ENCODE measurements at regions not wholly inside any gene's neighbourhood (a gene's known extent, or its start where the extent isn't known, plus 50 kb on each side); places are given as distances from the start of the nearest gene placed in this dataset.
"Not testable (repeated sequence)": the region's sequence is repeated elsewhere in the genome, so short reads cannot be mapped to it uniquely, and the experiment has no call there.

- no peak for TF ChIP-seq CTCF (conservative IDR thresholded peaks at IDR 0.05)
- H3K27me3 Mint-ChIP-seq (ENCODE audit: low read depth), result peaks cover 4% of the 10 kb centered on the region
- H3K27ac Mint-ChIP-seq (ENCODE audit: unreplicated experiment), result no peak overlapping the region
- H3K4me1 Mint-ChIP-seq, result no peaks in the 10 kb centered on the region
- H3K4me3 Mint-ChIP-seq, result no peak overlapping the region
- no peak for DNase-seq (ENCODE audit: low read depth, low spot score)
- no peaks in the 10 kb centered on the region for H3K9me3 Mint-ChIP-seq
- H3K36me3 Mint-ChIP-seq (ENCODE audit: low read depth), result no peaks in the 10 kb centered on the region
Observed at GRCh38 chr3:139132976-139133375, 88.3 kb upstream of the PRR23C start.

- DNase-seq (ENCODE audit: low read depth, low spot score), result no peak
- no peak overlapping the region for H3K4me3 Mint-ChIP-seq
- no peak for TF ChIP-seq CTCF (conservative IDR thresholded peaks at IDR 0.05)
- H3K27ac Mint-ChIP-seq (ENCODE audit: unreplicated experiment), result no peak overlapping the region
- H3K9me3 Mint-ChIP-seq, result no peaks in the 10 kb centered on the region
- H3K4me1 Mint-ChIP-seq, result no peaks in the 10 kb centered on the region
- peaks cover 4% of the 10 kb centered on the region for H3K27me3 Mint-ChIP-seq (ENCODE audit: low read depth)
- no peaks in the 10 kb centered on the region for H3K36me3 Mint-ChIP-seq (ENCODE audit: low read depth)
Observed at GRCh38 chr3:139134678-139135372, 90.1 kb upstream of the PRR23C start.

- H3K9me3 Mint-ChIP-seq, result no peaks in the 10 kb centered on the region
- H3K27ac Mint-ChIP-seq (ENCODE audit: unreplicated experiment), result no peak overlapping the region
- H3K27me3 Mint-ChIP-seq (ENCODE audit: low read depth), result peaks cover 2% of the 10 kb centered on the region
- DNase-seq (ENCODE audit: low read depth, low spot score), result no peak
- H3K4me1 Mint-ChIP-seq, result no peaks in the 10 kb centered on the region
- H3K4me3 Mint-ChIP-seq, result no peak overlapping the region
- no peak for TF ChIP-seq CTCF (conservative IDR thresholded peaks at IDR 0.05)
- no peaks in the 10 kb centered on the region for H3K36me3 Mint-ChIP-seq (ENCODE audit: low read depth)
Observed at GRCh38 chr3:139135657-139136056, 91.0 kb upstream of the PRR23C start.

- Mint-ChIP-seq H3K27ac (ENCODE audit: unreplicated experiment) (no peak overlapping the region), H3K36me3 (ENCODE audit: low read depth) (no peaks in the 10 kb centered on the region), H3K4me3 (no peak overlapping the region), H3K4me1 (no peaks in the 10 kb centered on the region), H3K27me3 (ENCODE audit: low read depth) (peaks cover 6% of the 10 kb centered on the region), H3K9me3 (no peaks in the 10 kb centered on the region)
- no peak for DNase-seq (ENCODE audit: low read depth, low spot score)
- no peak for TF ChIP-seq CTCF (conservative IDR thresholded peaks at IDR 0.05)
Observed at GRCh38 chr3:139136469-139137202, 91.9 kb upstream of the PRR23C start.

- Mint-ChIP-seq H3K4me3 (no peak overlapping the region), H3K9me3 (no peaks in the 10 kb centered on the region), H3K36me3 (ENCODE audit: low read depth) (no peaks in the 10 kb centered on the region), H3K27me3 (ENCODE audit: low read depth) (peaks cover 7% of the 10 kb centered on the region), H3K27ac (ENCODE audit: unreplicated experiment) (no peak overlapping the region), H3K4me1 (no peaks in the 10 kb centered on the region)
- no peak for DNase-seq (ENCODE audit: low read depth, low spot score)
- TF ChIP-seq CTCF (conservative IDR thresholded peaks at IDR 0.05), result no peak
Observed at GRCh38 chr3:139140553-139140952, 95.9 kb upstream of the PRR23C start.

- DNase-seq (ENCODE audit: low read depth, low spot score); H3K36me3 Mint-ChIP-seq (ENCODE audit: low read depth); H3K27me3 Mint-ChIP-seq (ENCODE audit: low read depth); H3K4me1 Mint-ChIP-seq; H3K9me3 Mint-ChIP-seq; H3K27ac Mint-ChIP-seq (ENCODE audit: unreplicated experiment); H3K4me3 Mint-ChIP-seq: not testable (repeated sequence)
Observed at GRCh38 chr3:139145980-139146379, 101.3 kb upstream of the PRR23C start.

All from neural crest cell (in vitro differentiated cells).